SKM-1 treated with dmso at 0.1 percent for 144 hours (cell line): ENCODE measurements at regions not wholly inside any gene's neighbourhood (a gene's known extent, or its start where the extent isn't known, plus 50 kb on each side); places are given as distances from the start of the nearest gene placed in this dataset.

Experiments used
- DNase-seq: peaks from one replicate; lab custom pipeline; 2025; ENCODE audit not compliant: unreplicated experiment; lab: John Stamatoyannopoulos, UW

- DNase-seq: no peak
Observed at GRCh38 chr5:74042559-74042958, 416.6 kb downstream of the ARHGEF28 start.

GRCh38 chr5:74041913-74042312 is 415.9 kb downstream of the ARHGEF28 start:
- no peak for DNase-seq

DNA sequence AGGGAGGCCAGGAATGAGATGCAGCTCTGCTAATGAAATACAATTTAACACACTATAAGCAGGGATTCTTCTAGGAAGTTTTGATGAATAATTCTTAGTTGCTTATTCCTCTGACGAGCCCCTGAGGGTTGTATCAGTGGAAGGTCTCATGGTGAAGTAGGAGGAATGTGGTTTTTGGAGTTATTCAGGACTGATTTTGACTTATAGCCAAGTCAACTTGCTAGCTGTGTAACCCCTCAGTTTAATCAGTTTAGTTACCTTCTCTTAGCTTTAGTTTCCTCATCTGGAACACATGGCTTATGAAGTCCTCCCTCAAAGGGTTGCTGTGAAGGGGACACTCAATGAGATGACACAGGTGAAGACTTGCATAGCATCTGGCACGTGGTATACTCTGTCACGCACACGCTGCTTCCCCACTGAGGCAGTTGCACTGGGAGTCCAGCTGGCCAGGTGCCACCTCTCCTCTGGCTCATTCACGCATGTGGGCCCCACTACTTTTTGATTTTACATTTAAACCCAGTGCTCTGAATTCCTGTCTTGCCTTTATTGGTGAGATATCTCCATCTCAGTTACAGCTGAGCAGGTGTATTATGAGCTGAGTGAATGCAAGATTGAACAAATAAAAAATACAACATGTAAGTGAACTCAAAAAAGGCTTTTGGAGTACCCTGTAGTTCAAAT is 415.0 kb downstream of the ARHGEF28 start:
- no peak for DNase-seq

GRCh38 chr5:74040065-74040551 is 414.1 kb downstream of the ARHGEF28 start:
- DNase-seq: no peak

DNA sequence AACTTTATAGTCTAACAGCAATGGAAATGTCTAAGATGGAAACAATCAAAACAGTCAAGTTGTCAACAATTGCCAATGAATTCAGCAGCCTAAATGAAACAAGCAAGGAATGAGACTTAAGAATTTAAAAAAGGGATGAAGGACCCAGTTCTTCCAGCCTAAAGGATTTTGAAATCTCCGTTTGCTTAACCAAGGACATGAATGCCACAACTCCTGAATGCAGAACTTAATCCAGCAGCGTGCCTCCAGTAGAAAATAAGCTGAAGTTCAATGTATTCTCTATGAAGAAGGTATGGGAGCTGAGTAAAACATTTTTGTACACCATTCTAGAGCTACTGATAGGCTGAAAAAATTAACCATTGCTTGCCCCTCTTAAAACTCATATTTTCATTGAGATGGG is 411.3 kb downstream of the ARHGEF28 start:
- DNase-seq: no peak

GRCh38 chr5:74035521-74035937 is 409.5 kb downstream of the ARHGEF28 start:
- peak; percentile 30 for DNase-seq

DNA sequence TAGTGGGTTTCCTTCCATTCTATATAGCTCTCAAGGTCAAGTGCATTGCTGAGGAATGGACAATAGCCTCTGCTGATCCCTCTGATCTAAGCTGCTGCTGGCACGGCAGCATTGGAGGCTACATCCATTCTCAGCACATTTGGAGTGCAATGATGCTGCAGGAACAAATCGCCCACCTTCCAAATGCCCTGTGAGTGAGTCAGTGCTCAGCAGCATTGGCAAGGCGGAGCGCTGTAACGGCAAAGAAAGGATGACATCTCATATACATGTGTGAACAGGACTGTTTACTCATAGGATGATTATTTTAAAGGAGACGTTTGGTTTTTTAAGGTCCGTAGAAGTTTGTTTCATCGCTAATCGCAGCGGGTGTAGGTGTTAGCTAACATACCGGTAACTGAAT is 408.7 kb downstream of the ARHGEF28 start:
- DNase-seq: no peak

DNA sequence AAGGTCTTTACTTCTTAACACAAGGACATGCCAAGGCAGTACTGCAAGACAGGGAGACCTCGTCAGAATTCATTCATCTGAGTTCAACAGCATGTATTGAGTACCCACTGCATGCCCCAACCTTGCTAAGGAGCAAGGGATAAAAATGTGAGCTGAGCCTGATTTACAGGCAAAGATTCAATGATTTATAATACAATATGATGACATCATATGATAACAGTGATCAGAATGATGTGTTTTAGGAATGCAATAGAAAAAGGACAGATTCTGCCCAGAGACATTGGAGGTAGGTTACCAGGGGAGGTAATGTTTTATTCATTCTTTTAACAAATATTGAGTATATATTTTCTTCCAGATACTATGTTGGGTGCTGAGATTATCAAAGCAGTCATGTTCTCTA is 406.6 kb downstream of the ARHGEF28 start:
- no peak for DNase-seq

DNA sequence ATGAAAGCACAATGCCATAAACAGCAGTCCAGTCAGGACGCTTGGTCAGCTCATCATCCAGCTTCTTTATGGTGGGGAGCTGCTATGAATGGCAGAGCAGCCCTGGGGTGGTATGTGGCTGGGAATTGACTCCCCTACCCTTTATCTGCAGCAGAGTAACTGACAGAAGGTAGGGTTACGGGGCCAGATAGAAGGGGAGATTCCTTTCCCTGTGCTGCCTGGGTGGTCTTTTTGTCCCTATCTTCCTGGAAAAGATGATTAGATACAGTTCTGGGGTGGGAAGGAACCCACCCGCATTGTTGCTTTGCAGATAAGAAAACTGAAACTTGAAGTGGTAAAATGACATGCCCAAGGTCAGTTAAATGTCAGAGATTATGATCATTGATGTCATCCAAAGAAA is 405.5 kb downstream of the ARHGEF28 start:
- no peak for DNase-seq

- DNase-seq: no peak
Observed at GRCh38 chr5:74030821-74031220, 404.8 kb downstream of the ARHGEF28 start.

- no peak for DNase-seq
Observed at GRCh38 chr5:74030371-74030770, 404.4 kb downstream of the ARHGEF28 start.

GRCh38 chr5:74028976-74029375 is 403.0 kb downstream of the ARHGEF28 start:
- no peak for DNase-seq

DNA sequence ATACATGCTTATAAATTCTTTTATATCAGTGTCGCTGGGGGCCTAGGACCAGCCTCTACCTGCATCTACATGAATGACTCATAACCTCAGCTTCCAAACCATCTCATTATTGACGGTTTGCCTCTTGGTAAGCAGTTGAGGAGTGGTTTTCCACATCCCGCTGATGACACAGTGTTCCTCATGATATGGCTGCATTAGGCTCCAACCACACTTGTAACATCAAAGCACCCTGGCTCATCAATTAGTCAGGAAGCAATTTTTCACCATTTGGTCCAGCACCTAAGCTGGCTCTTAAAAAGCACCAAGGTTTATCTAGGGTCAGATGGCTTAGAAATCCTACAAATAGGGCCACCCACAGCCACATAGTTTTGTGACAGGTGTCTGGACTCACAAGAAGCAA is 402.4 kb downstream of the ARHGEF28 start:
- no peak for DNase-seq

DNA sequence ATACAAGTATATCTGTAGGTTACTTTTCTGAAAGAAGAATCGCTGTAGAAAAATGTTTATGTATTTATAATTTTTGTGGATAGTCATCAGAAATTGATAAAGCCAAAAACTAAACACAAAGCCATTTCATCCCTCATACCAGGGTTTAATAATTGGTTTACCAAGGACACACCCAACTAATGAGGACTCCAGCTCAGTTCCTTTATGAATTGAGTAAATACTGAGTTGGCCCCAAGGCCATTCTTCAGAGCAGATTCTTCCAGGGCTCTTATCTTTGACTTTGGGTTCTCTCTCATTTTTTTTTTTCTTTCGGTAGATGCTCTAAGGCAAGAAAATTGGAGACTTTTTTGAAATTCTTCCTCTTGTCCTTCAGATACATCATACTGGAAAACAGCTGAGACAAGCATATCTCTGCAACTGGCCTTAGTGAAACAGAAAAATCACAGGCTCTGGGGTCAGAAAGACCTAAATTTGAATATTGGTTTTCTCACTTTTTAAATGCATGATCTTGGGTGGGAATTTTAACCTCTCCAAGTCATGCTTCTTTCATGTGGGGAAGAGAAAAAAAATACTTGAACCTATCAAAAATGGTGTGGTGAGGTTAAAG is 401.8 kb downstream of the ARHGEF28 start:
- no peak for DNase-seq

- no peak for DNase-seq
Observed at GRCh38 chr5:74026310-74026709, 400.3 kb downstream of the ARHGEF28 start.

GRCh38 chr5:74021126-74021525 is 395.1 kb downstream of the ARHGEF28 start:
- DNase-seq: no peak

DNA sequence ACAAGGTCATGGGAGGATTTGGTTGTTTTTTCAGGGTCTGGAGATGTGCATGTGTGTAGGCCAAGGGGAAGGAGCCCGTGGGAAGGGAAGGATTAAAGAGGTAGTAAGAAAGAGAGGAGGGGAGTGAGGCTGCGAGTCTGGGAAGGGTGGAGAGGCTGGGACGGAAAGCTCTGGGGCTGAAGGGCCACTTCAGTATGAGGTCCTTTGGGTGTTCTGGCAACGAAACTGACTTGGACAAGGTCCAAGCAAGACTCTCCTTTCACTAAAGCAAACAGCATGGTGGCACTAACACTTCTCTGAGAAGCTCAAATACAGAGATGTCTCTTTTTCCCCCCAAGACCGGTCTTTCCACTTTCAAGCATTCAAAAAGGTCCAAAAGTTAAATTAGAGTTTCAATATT is 394.5 kb downstream of the ARHGEF28 start:
- DNase-seq: no peak

- DNase-seq: no peak
Observed at GRCh38 chr5:74019923-74020322, 393.9 kb downstream of the ARHGEF28 start.

- no peak for DNase-seq
Observed at GRCh38 chr5:74017786-74018211, 391.8 kb downstream of the ARHGEF28 start.

DNA sequence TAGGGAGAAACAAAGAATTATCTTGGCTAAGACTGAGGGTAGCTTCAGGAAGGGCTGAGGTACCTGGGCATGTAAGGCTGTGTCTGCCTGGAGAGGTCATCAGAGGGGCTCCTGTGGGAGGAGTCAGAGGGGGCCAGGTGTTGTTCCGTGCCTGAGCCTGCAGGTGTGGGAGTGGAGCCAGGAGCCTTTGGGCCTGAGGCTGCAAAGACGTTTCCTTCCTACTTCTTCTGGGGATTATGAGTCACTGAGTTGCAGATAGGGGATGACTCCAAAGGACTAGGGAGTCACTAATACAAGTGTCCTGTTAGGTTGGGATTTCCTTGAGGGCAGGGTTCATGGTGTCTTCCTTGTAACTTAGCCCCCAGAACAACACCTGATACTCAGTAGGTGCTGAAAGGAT is 391.1 kb downstream of the ARHGEF28 start:
- no peak for DNase-seq

GRCh38 chr5:74016373-74016772 is 390.4 kb downstream of the ARHGEF28 start:
- DNase-seq: no peak

DNA sequence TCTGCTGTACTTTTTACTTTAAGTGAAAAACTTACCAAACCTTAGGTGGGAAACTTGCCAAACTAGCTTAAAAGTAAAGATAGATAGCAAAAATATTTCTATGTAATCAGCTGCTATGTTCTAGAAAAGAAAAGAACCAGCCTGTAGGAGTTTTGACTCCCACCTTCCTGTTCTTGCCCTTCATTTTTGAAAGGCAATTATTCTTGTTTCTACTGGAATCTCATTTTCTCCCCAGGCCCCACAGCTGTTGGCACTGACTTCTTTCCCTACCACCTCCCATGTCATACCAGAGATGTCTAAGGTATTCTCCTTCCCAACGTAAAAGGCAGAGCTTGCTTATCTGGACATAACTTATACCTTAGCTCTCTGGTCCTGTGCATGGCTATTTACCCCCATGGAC is 389.7 kb downstream of the ARHGEF28 start:
- no peak for DNase-seq

DNA sequence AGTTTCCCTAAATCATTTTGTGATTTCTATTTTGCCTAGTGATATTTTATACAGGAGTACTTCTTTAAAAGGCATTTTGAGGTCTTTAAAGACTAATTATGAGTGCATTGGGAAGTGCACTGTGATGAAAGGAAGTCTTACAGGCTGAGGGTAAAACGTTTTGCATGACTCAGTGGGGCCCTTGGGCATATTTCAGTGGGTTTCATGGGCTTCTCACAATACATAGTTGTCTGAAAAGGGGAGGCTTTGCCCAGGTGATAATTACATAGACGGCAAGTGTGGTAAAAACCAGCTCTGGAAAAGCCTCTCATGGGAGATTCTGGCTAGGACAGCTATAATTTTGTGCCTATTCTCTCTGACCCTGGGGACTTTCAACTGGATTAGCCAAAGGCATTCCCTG is 387.2 kb downstream of the ARHGEF28 start:
- DNase-seq: no peak
